ENCODE measurements at regions not wholly inside any gene's neighbourhood (a gene's known extent, or its start where the extent isn't known, plus 50 kb on each side); places are given as distances from the start of the nearest gene placed in this dataset.

GRCh38 chr9:1938135-1938534, 77.0 kb upstream of the SMARCA2 start:
- TF ChIP-seq CTCF (IDR thresholded peaks at IDR 0.05; ENCODE audit: insufficient read depth, low read length, poor library complexity, severe bottlenecking) (no peak), EZH2phosphoT487 (conservative IDR thresholded peaks at IDR 0.05; ENCODE audit: low read length) (no peak)
